PC-9 (cell line): ENCODE measurements at regions not wholly inside any gene's neighbourhood (a gene's known extent, or its start where the extent isn't known, plus 50 kb on each side); places are given as distances from the start of the nearest gene placed in this dataset.

Experiments
- EZH2 ChIP-seq: fragments of 200-600 bp; sonication (generic); IDR thresholded peaks from 2 replicates; pipeline ENCODE4 v1.8.0; 2017; ENCODE audit warnings: antibody characterized with exemption, low read depth
- TF ChIP-seq, protein P1 (sequence below): fragments of 200-600 bp; sonication (generic); conservative IDR thresholded peaks from 2 replicates; pipeline ENCODE4 v1.6.1; 2017; ENCODE audit warnings: mixed run types, antibody characterized with exemption, mild to moderate bottlenecking, moderate library complexity

DNA sequence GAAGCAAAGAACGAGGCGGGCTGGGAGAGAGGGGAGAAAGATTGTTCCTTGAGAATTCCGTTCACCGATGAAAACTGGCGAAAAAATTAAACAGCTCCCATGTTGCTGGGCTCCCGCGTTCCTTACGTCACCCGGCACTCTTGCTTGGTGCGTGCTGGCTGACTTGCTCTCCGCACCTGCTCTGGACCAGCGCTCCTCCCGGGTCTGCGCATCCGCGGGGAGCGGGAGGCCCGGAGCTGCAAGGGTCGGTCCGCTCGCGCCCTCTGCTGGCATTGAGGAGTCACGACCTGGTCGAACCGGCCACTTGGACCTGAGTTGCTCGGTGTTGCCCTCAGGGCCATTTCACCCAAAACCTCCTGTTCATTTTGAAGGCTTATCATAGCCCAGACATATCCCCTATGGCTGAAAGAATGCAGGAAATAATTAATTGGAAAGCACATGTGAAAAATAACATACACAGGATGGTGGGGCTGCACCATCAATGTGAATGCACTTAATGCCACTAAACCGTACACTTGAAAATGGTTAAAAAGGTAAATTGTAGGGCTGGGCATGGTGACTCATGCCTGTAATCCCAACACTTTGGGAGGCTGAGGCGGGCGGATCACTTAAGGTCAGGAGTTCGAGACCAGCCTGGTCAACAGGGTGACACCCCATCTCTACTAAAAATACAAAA lies 98.9 kb upstream of the BACE2 start:
- TF ChIP-seq EZH2 = no peak
- TF ChIP-seq, protein P1, sequence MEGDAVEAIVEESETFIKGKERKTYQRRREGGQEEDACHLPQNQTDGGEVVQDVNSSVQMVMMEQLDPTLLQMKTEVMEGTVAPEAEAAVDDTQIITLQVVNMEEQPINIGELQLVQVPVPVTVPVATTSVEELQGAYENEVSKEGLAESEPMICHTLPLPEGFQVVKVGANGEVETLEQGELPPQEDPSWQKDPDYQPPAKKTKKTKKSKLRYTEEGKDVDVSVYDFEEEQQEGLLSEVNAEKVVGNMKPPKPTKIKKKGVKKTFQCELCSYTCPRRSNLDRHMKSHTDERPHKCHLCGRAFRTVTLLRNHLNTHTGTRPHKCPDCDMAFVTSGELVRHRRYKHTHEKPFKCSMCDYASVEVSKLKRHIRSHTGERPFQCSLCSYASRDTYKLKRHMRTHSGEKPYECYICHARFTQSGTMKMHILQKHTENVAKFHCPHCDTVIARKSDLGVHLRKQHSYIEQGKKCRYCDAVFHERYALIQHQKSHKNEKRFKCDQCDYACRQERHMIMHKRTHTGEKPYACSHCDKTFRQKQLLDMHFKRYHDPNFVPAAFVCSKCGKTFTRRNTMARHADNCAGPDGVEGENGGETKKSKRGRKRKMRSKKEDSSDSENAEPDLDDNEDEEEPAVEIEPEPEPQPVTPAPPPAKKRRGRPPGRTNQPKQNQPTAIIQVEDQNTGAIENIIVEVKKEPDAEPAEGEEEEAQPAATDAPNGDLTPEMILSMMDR = peak; percentile 68
